Sigmoid colon (tissue), 4 donors: ENCODE measurements at regions not wholly inside any gene's neighbourhood (a gene's known extent, or its start where the extent isn't known, plus 50 kb on each side); places are given as distances from the start of the nearest gene placed in this dataset.

Source experiments
- POLR2A ChIP-seq, 2 donors: fragments of 450-650 bp; IDR thresholded peaks; one replicate each; pipeline ENCODE4 v1.6.1; 2016; ENCODE audit warnings: antibody characterized with exemption in 2 of 2, mild to moderate bottlenecking in 2 of 2, moderate library complexity in 2 of 2
- POLR2AphosphoS5 ChIP-seq, 4 donors: sonication (generic); formaldehyde crosslinking; IDR thresholded peaks; one replicate each; pipeline ENCODE4 v1.6.1; 2017; ENCODE audit warnings: antibody characterized with exemption in 4 of 4
- TF ChIP-seq, protein P1 (sequence below), 4 experiments: fragments of 450-650 bp in 3 of 4; fragments of 200-600 bp in 1 of 4; IDR thresholded peaks; one replicate each; pipeline ENCODE4 v1.5.1; 2016 to 2019; ENCODE audit warnings: antibody characterized with exemption in 4 of 4, mild to moderate bottlenecking in 3 of 4, moderate library complexity in 2 of 4

DNA sequence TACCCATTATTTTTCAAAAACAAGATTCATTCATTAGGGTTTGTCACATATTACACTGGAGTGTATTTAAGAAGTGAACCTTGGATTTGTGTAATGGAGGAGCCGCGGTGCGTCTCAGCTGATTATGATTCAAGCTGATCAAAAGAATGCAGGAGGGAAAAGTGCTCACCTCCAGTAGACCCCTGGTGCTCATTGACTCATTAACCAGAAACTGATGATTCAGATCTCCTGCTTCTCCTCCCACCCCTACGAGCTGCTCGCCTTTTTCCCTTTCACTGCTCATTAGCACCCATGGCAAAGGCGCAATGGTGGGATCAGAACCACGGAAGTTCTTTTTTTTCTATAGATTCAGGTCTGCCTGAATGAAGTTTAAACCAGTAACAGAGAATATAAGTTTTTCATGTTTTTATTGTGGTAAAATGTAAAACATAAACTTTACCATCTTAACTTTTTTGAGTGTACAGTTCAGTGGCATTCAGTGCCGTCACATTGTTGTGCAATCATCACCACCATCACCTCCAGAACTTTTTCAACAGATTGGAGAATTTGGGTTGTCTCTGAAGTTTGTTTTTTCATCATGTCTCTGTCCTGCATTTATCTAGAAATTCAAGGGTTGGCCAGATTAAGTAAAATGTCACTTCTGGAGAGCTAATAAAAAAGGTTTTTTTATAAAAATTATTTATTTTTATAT lies 101.6 kb downstream of the LINC00237 start:
- TF ChIP-seq POLR2AphosphoS5 (IDR thresholded peaks at IDR 0.05) (no peak), POLR2A (IDR thresholded peaks at IDR 0.05) (no peak)
- TF ChIP-seq, protein P1, sequence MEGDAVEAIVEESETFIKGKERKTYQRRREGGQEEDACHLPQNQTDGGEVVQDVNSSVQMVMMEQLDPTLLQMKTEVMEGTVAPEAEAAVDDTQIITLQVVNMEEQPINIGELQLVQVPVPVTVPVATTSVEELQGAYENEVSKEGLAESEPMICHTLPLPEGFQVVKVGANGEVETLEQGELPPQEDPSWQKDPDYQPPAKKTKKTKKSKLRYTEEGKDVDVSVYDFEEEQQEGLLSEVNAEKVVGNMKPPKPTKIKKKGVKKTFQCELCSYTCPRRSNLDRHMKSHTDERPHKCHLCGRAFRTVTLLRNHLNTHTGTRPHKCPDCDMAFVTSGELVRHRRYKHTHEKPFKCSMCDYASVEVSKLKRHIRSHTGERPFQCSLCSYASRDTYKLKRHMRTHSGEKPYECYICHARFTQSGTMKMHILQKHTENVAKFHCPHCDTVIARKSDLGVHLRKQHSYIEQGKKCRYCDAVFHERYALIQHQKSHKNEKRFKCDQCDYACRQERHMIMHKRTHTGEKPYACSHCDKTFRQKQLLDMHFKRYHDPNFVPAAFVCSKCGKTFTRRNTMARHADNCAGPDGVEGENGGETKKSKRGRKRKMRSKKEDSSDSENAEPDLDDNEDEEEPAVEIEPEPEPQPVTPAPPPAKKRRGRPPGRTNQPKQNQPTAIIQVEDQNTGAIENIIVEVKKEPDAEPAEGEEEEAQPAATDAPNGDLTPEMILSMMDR (IDR thresholded peaks at IDR 0.05), result no peak
